Posterior cingulate gyrus (tissue), 11 donors: ENCODE measurements at regions not wholly inside any gene's neighbourhood (a gene's known extent, or its start where the extent isn't known, plus 50 kb on each side); places are given as distances from the start of the nearest gene placed in this dataset.
A peak's percentile ranks its signal among the peaks of the same experiment; 100 is the strongest.

ENCODE experiments used
- DNase-seq, 10 donors: peaks; one replicate each; pipeline versions ENCODE4 v3.0.0 to v3.0.0-alpha.2; 2020 to 2021; ENCODE audit warnings: mixed read lengths in 3 of 10
- intact Hi-C: fragments of 100-400 bp; cut with DNase I; formaldehyde crosslinking; loops from one replicate; pipeline ENCODE4 v1.15.1; 2023

- intact Hi-C loops: no loop called here
- DNase-seq: no peak
Measured at GRCh38 chr13:24041651-24042225, 118.8 kb upstream of the SPATA13 start.

- DNase-seq: no peak
- intact Hi-C loops: no loop called here
Measured at GRCh38 chr13:24042710-24043440, 117.6 kb upstream of the SPATA13 start.

GRCh38 chr13:24043590-24044350 lies 116.8 kb upstream of the SPATA13 start:
- intact Hi-C loops: no loop called here
- DNase-seq: no peak

- intact Hi-C loops: no loop called here
- DNase-seq: no peak
Measured at GRCh38 chr13:24045597-24045996, 114.9 kb upstream of the SPATA13 start.

- peak in 9 of 10 donors; percentile 54 to 94 (median 71) for DNase-seq
- intact Hi-C loops: loop anchor here (5.0 kb wide), 1 partner anchor 112 kb away; the partner anchor contains the start of gene SPATA13
Measured at GRCh38 chr13:24050292-24050711, 110.2 kb upstream of the SPATA13 start.

GRCh38 chr13:24050796-24051715 lies 109.5 kb upstream of the SPATA13 start:
- intact Hi-C loops: loop anchor here (5.0 kb wide), 1 partner anchor 111 kb away; the partner anchor contains the start of gene SPATA13
- no peak for DNase-seq

- intact Hi-C loops: loop anchor here (2.0 to 5.0 kb wide), 2 partner anchors 109 to 168 kb away; partner anchors contain the start of gene SPATA13
- DNase-seq: no peak
Measured at GRCh38 chr13:24052547-24053518, 107.7 kb upstream of the SPATA13 start.

- intact Hi-C loops: loop anchor here (2.0 to 5.0 kb wide), 2 partner anchors 109 to 167 kb away; partner anchors contain the start of gene SPATA13
- peak in 8 of 10 donors; percentile 62 to 93 (median 70) for DNase-seq
Measured at GRCh38 chr13:24053519-24054251, 106.8 kb upstream of the SPATA13 start.

- intact Hi-C loops: no loop called here
- no peak for DNase-seq
Measured at GRCh38 chr13:24056616-24057137, 103.8 kb upstream of the SPATA13 start.

GRCh38 chr13:24060993-24061392 lies 99.5 kb upstream of the SPATA13 start:
- intact Hi-C loops: loop anchor here (10.0 kb wide), 1 partner anchor 54 kb away; no protein-coding TSS in a partner anchor
- DNase-seq: no peak

- no peak for DNase-seq
Measured at GRCh38 chr13:24063281-24063877, 97.1 kb upstream of the SPATA13 start.

GRCh38 chr13:24064371-24064770 lies 96.1 kb upstream of the SPATA13 start:
- DNase-seq: no peak
- intact Hi-C loops: loop anchor here (10.0 kb wide), 1 partner anchor 50 kb away; no protein-coding TSS in a partner anchor

More at GRCh38 chr13:24063281-24063877, 97.1 kb upstream of the SPATA13 start:
- intact Hi-C loops: loop anchor here (10.0 kb wide), 1 partner anchor 51 kb away; no protein-coding TSS in a partner anchor

- intact Hi-C loops: loop anchor here (10.0 kb wide), 1 partner anchor 50 kb away; no protein-coding TSS in a partner anchor
- no peak for DNase-seq
Measured at GRCh38 chr13:24065176-24065575, 95.3 kb upstream of the SPATA13 start.

- intact Hi-C loops: loop anchor here (10.0 kb wide), 1 partner anchor 48 kb away; no protein-coding TSS in a partner anchor
- no peak for DNase-seq
Measured at GRCh38 chr13:24066405-24067295, 93.9 kb upstream of the SPATA13 start.

- no peak for DNase-seq
- intact Hi-C loops: loop anchor here (10.0 kb wide), 1 partner anchor 46 kb away; no protein-coding TSS in a partner anchor
Measured at GRCh38 chr13:24068472-24068871, 92.0 kb upstream of the SPATA13 start.

GRCh38 chr13:24071016-24071415 lies 89.5 kb upstream of the SPATA13 start:
- DNase-seq: no peak
- intact Hi-C loops: no loop called here
